Ectodermal cell (in vitro differentiated cells): ENCODE measurements at regions not wholly inside any gene's neighbourhood (a gene's known extent, or its start where the extent isn't known, plus 50 kb on each side); places are given as distances from the start of the nearest gene placed in this dataset.

ENCODE experiments used
- H3K27ac ChIP-seq: 2 replicates; pipeline ENCODE4 v1.7.0; 2013; ENCODE audit warnings: mild to moderate bottlenecking, low read depth, low read length; ENCODE audit not compliant: insufficient read depth, poor library complexity, severe bottlenecking
- H3K27me3 ChIP-seq: 2 replicates; pipeline ENCODE4 v1.7.0; 2013; ENCODE audit warnings: mild to moderate bottlenecking, low read length; ENCODE audit not compliant: insufficient read depth, control insufficient read depth, poor library complexity, severe bottlenecking
- H3K36me3 ChIP-seq: one replicate; pipeline ENCODE4 v1.7.0; 2013; ENCODE audit warnings: low read length; ENCODE audit not compliant: control insufficient read depth, insufficient read depth
- H3K4me1 ChIP-seq: one replicate; pipeline ENCODE4 v1.7.0; 2013; ENCODE audit warnings: low read length; ENCODE audit not compliant: control insufficient read depth, insufficient read depth
- H3K4me3 ChIP-seq: 2 replicates; pipeline ENCODE4 v1.7.0; 2013; ENCODE audit warnings: low read depth, low read length, control low read depth; ENCODE audit not compliant: insufficient read depth
- H3K9me3 ChIP-seq: 2 replicates; pipeline ENCODE4 v1.7.0; 2013; ENCODE audit warnings: mild to moderate bottlenecking, low read length, moderate library complexity; ENCODE audit not compliant: control insufficient read depth
- WGBS, 2 experiments: methylation state at CpG; one replicate each; pipeline ENCODE4 v1.1.7; 2013; ENCODE audit warnings: missing lambda C conversion rate in 2 of 2; 5-methylcytosine and 5-hydroxymethylcytosine counted together

DNA sequence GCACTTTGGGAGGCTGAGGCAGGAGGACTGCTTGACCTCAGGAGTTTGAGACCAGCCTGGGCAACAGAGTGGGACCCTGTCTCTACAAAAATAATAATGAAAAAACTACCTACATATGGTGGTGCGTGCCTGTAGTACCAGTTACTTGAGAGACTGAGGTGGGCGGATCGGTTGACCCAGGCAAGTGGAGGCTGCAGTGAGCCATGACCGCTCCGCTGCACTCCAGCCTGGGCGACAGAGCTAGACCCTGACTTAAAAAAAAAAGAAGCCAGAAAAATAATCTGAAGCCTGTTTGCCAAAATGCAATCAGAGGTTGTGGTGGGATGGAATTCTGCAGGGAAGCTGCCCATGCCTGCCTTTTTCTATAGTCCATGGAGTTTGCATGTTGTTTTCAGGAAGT, 50.4 kb upstream of the GGTA1 start:
- no peaks in the 10 kb centered on the region for H3K36me3 ChIP-seq
- no peak overlapping the region for H3K27ac ChIP-seq
- no peak overlapping the region for H3K4me3 ChIP-seq
- H3K4me1 ChIP-seq, result no peaks in the 10 kb centered on the region
- 92 to 94% methylated on average over 6 of the region's 6 CpGs for WGBS, 2 experiments
- peaks cover 3% of the 10 kb centered on the region for H3K27me3 ChIP-seq
- H3K9me3 ChIP-seq, result no peaks in the 10 kb centered on the region

DNA sequence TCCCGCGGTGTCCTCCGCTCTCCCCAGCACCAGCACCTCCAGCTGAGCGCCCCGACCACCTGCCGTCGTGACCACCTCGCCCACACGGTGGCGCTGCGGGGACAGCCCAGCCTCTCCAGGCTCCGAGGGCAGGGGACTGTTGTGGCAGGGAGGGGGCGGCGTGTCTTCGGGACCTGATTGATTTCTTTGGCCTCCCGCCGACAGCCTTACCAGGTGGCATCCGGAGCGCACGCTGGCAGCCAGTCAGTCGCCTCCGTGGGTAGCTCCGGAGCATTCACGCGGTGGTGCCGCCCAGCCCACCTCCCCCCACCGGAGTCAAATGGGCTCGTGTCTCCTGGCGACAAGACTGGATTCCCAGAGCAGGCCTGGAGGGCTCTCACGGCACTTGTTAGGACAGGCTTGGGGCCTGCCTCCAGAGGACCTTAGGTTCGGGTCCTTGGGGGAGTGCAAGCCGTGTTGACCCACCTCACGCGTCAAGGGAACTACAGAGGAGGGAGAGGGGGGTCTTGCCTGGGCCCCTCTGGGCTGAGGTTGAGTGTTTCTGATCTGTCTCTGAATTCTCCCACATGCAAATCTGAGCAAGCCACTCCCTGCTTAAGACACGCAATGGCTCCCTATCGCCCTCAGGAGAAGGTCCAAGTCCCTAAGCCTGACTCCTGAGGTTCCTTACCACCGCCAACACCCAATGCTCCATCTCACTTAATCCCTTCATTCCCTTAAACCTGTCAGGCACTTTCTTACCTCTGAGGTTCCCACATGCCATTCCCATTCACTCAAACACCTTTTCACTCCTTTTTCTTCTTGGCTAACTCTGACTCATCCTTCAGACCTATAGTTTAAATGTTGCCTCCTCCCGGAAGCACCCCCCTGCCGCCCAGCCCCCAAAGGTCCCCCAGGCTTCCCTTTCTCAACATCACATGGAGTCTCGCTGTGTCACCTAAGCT, 51.2 kb upstream of the GGTA1 start:
- Histone ChIP-seq H3K4me1 (no peaks in the 10 kb centered on the region), H3K27me3 (no peaks in the 10 kb centered on the region), H3K4me3 (peak overlapping the region; percentile 29), H3K9me3 (no peaks in the 10 kb centered on the region), H3K36me3 (no peaks in the 10 kb centered on the region), H3K27ac (no peak overlapping the region)
- 15 to 16% methylated on average over 40 of the region's 40 CpGs for WGBS, 2 experiments

GRCh38 chr9:121551985-121552753, 52.5 kb upstream of the GGTA1 start:
- no peaks in the 10 kb centered on the region for H3K9me3 ChIP-seq
- no peaks in the 10 kb centered on the region for H3K36me3 ChIP-seq
- H3K27ac ChIP-seq, result no peak overlapping the region
- H3K27me3 ChIP-seq, result no peaks in the 10 kb centered on the region
- 81 to 82% methylated on average over 9 of the region's 9 CpGs for WGBS, 2 experiments
- no peaks in the 10 kb centered on the region for H3K4me1 ChIP-seq
- H3K4me3 ChIP-seq, result no peak overlapping the region

DNA sequence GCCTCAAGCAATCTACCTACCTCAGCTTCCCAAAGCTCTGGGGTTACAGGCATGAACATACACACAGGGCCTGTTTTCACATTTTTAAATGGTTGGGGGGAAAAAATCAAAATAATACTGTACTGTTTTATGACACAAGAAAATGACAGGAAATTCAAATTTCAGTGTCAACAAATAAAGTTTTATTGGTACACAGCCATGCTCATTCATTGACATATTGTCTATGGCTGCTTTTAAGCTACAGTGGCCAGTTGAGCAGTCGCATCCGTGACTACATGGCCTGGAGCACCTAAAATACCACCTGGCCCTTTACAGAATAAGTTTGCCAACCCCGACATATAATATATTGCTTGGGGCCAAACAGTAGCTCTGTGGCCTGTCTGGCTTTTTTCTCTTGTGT, 56.4 kb upstream of the GGTA1 start:
- 93 to 94% methylated on average over 3 of the region's 3 CpGs for WGBS, 2 experiments
- Histone ChIP-seq H3K27me3 (no peaks in the 10 kb centered on the region), H3K9me3 (no peaks in the 10 kb centered on the region), H3K36me3 (no peaks in the 10 kb centered on the region), H3K4me1 (peaks cover 9% of the 10 kb centered on the region), H3K4me3 (no peak overlapping the region), H3K27ac (no peak overlapping the region)

GRCh38 chr9:121556580-121556979, 56.9 kb upstream of the GGTA1 start:
- Histone ChIP-seq H3K27me3 (no peaks in the 10 kb centered on the region), H3K4me1 (peaks cover 9% of the 10 kb centered on the region), H3K4me3 (no peak overlapping the region), H3K27ac (no peak overlapping the region), H3K9me3 (no peaks in the 10 kb centered on the region), H3K36me3 (no peaks in the 10 kb centered on the region)
- WGBS, 2 experiments, result 71 to 72% methylated on average over 5 of the region's 5 CpGs

- H3K4me3 ChIP-seq, result no peak overlapping the region
- no peaks in the 10 kb centered on the region for H3K36me3 ChIP-seq
- WGBS, 2 experiments, result 32 to 34% methylated on average over 15 of the region's 15 CpGs
- H3K9me3 ChIP-seq, result no peaks in the 10 kb centered on the region
- peaks cover 9% of the 10 kb centered on the region for H3K4me1 ChIP-seq
- H3K27ac ChIP-seq, result no peak overlapping the region
- no peaks in the 10 kb centered on the region for H3K27me3 ChIP-seq
These were observed 58.2 kb upstream of the GGTA1 start for GRCh38 chr9:121557581-121558447.

DNA sequence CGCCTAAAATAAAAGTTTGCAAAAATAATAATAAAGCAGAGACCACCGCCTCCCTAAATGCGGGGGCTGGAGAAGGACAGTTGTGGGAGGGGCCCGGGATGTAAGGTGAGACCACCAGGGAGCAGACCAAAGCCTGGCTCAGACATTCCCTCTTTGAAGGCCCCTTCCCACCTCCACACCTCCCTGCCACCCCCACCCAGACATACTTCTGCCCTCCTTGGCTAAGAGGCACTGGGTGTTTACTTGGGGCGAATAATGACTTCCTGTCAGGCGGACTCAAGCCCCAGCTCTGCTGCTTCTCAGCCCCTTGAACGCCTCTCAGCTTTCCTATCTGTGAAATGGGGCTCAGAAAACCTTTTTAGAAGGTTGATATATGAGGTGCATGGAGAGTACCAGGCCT, 58.8 kb upstream of the GGTA1 start:
- peaks cover 9% of the 10 kb centered on the region for H3K4me1 ChIP-seq
- H3K27me3 ChIP-seq, result no peaks in the 10 kb centered on the region
- no peaks in the 10 kb centered on the region for H3K9me3 ChIP-seq
- no peak overlapping the region for H3K27ac ChIP-seq
- no peaks in the 10 kb centered on the region for H3K36me3 ChIP-seq
- 80 to 86% methylated on average over 6 of the region's 7 CpGs for WGBS, 2 experiments
- H3K4me3 ChIP-seq, result no peak overlapping the region

DNA sequence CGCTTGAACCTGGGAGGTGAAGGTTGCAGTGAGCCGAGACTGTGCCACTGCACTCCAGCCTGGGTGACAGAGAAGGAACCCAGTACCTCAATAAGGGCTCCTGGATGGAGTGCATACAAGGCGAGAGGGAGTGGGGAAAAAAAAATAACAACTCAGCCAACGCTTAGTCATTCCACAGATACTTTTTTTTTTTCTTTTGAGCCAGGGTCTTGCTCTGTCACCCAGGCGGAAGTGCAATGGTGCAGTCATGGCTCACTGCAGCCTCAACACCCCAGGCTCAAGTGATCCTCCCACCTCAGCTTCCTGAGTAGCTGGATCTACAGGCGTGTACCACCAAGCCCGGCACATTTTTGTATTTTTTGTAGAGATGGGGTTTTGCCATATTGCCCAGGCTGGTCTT, 59.5 kb upstream of the GGTA1 start:
- Histone ChIP-seq H3K4me1 (peaks cover 9% of the 10 kb centered on the region), H3K36me3 (no peaks in the 10 kb centered on the region), H3K4me3 (no peak overlapping the region), H3K9me3 (no peaks in the 10 kb centered on the region), H3K27ac (no peak overlapping the region), H3K27me3 (no peaks in the 10 kb centered on the region)
- WGBS, 2 experiments, result 88% methylated on average over 7 of the region's 7 CpGs

- Histone ChIP-seq H3K27ac (no peak overlapping the region), H3K4me3 (no peak overlapping the region), H3K36me3 (no peaks in the 10 kb centered on the region), H3K4me1 (peaks cover 15% of the 10 kb centered on the region), H3K27me3 (no peaks in the 10 kb centered on the region), H3K9me3 (no peaks in the 10 kb centered on the region)
- 92% methylated on average over 11 of the region's 11 CpGs for whole genome bisulfite sequencing, 2 experiments
These were observed 61.3 kb upstream of the GGTA1 start for GRCh38 chr9:121560921-121561320.
